Esophagus (tissue), 2 donors: ENCODE measurements at regions not wholly inside any gene's neighbourhood (a gene's known extent, or its start where the extent isn't known, plus 50 kb on each side); places are given as distances from the start of the nearest gene placed in this dataset.

Experiments
- H3K27ac ChIP-seq, 2 donors: one replicate each; pipeline ENCODE4 v1.5.1; 2013; ENCODE audit warnings: low read depth in 2 of 2, mild to moderate bottlenecking in 2 of 2, inconsistent platforms in 1 of 2, low read length in 1 of 2, moderate library complexity in 1 of 2
- H3K27me3 ChIP-seq, 2 donors: one replicate each; pipeline ENCODE4 v1.6.1; 2013; ENCODE audit warnings: low read length in 2 of 2, control low read depth in 1 of 2, mild to moderate bottlenecking in 1 of 2; ENCODE audit not compliant: insufficient read depth in 2 of 2, control insufficient read depth in 1 of 2
- H3K36me3 ChIP-seq, 2 donors: one replicate each; pipeline ENCODE4 v1.6.1; 2013; ENCODE audit warnings: low read length in 1 of 2; ENCODE audit not compliant: control insufficient read depth in 2 of 2, insufficient read depth in 2 of 2
- H3K4me1 ChIP-seq, 2 donors: one replicate each; pipeline ENCODE4 v1.6.1; 2013; ENCODE audit warnings: low read length in 1 of 2; ENCODE audit not compliant: control insufficient read depth in 2 of 2, insufficient read depth in 2 of 2
- H3K4me3 ChIP-seq, 2 donors: one replicate each; pipeline ENCODE4 v1.5.1; 2013; ENCODE audit warnings: low read length in 2 of 2, mild to moderate bottlenecking in 2 of 2, low read depth in 1 of 2, moderate library complexity in 1 of 2
- H3K9me3 ChIP-seq, 2 donors: one replicate each; pipeline ENCODE4 v1.6.1; 2013; ENCODE audit warnings: mild to moderate bottlenecking in 2 of 2, low read depth in 1 of 2, low read length in 1 of 2, moderate library complexity in 1 of 2; ENCODE audit not compliant: control insufficient read depth in 2 of 2, insufficient read depth in 1 of 2
- WGBS, 2 donors: extraction: QIAGEN DNeasy Blood & Tissue Kit; methylation state at CpG; one replicate each; pipeline ENCODE4 v1.1.7; 2013; 5-methylcytosine and 5-hydroxymethylcytosine counted together
- donor health status: healthy with polysubstance abuse.
- donor health status: Bipolar disorder and iron deficiency.

DNA sequence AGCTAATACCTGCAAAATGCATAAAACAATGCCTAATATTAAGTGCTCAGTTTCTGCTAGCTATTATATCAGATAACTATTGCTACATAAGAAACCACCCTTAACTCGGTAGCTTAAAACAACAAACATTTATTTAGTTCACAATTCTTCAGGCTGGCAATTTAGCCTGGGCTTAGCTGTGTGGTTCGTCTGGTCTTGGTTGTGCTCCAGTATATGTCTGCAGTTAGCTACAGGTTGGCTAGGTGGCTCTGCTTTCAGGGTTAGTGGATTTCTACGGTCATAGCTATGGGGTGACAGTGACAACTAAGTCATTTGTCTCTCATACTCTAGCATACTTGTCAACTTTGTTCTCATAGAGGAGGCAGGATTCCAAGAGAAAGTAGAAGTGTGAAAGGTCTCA, 61.8 kb upstream of the NRP1 start:
- no peak overlapping the region for H3K4me3 ChIP-seq
- no peaks in the 10 kb centered on the region for H3K9me3 ChIP-seq
- H3K27ac ChIP-seq = no peak overlapping the region
- H3K27me3 ChIP-seq = no peaks in the 10 kb centered on the region
- no peaks in the 10 kb centered on the region for H3K36me3 ChIP-seq
- H3K4me1 ChIP-seq = no peaks in the 10 kb centered on the region
- 84% methylated on average over 3 of the region's 3 CpGs for WGBS, 2 donors

DNA sequence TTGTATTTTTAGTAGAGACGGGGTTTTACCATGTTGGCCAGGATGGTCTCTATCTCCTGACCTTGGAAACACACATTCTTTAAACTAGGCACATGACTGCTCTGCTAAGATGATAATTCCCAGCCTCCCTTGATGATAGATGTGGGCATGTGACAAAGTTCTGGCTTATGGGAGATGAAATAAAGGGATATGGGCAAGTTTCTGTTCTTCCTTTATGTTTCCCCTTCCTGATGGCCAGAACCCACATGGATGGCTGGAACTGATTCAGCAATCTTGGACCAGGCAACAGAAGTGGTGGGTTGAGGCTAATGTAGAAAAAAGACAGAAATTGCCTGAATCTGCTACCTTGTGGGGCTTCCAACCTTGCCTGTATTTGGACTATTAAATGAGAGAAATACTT, 60.7 kb upstream of the NRP1 start:
- H3K9me3 ChIP-seq = no peaks in the 10 kb centered on the region
- no peak overlapping the region for H3K4me3 ChIP-seq
- H3K27me3 ChIP-seq = no peaks in the 10 kb centered on the region
- 85 to 90% methylated on average over 1 of the region's 1 CpG for WGBS, 2 donors
- H3K4me1 ChIP-seq = no peaks in the 10 kb centered on the region
- no peak overlapping the region for H3K27ac ChIP-seq
- no peaks in the 10 kb centered on the region for H3K36me3 ChIP-seq

DNA sequence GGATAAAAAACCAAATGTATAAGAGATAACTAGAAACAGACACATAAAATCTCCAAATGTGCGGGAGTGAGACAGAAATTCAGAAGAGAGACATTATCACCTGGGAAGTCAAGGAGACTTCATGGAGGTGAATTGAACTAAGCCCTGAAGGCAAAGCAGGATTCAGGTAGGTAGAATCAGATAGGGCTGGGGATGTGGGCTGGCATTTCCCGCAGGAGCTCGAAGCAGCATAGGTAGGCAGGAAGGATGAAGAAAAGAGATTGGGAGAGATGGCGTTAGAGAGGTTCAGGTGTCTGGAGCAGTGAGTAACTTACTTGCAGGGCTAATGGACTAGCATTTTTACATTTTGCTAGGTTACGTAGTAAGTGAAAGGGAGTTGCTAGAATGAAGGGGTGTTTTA, 58.2 kb upstream of the NRP1 start:
- Histone ChIP-seq H3K27me3 (no peaks in the 10 kb centered on the region), H3K36me3 (no peaks in the 10 kb centered on the region), H3K4me3 (no peak overlapping the region), H3K27ac (no peak overlapping the region), H3K4me1 (no peaks in the 10 kb centered on the region), H3K9me3 (no peaks in the 10 kb centered on the region)
- WGBS, 2 donors = 94% methylated on average over 5 of the region's 5 CpGs

DNA sequence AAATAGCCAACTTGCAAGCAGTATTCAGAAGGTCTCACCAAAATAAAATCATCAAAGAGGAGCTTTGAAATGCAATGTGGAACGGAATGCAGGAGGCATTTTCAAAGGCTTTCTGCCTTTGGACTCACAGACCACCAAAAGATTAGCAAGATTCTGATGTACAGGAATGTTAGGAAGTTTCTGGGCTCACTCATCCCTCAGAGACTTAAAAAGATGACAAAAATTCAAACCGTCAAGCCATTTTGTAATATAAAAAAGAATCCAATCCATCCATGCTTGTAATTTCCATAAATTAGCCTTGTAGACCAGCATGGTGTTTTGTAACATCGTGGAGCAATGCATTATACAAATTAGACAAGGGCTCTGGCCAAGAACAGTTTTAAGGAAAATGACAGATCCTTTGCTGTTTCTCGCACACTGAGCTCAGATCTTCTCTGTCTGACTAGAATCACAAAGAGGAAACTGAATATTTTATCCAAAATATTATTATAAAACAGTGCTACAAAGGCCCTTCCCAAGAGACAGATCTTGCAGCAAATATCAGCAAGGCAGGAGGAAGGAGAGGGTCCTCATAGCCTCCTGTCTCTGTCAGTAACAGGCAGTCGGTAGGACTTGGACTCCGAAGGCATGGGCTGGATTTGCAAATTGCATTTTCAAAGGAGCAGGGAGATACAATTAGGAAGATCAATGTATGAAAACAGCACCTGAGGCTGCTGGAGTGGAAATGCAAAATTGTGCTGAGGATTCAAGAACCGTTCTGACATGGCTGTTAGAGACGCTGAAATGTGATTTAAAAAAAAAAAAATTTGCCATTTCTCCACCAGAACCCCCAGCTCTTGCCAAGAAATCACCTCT, 57.4 kb upstream of the NRP1 start:
- Histone ChIP-seq H3K36me3 (no peaks in the 10 kb centered on the region), H3K4me1 (no peaks in the 10 kb centered on the region)
- 79 to 80% methylated on average over 8 of the region's 8 CpGs for WGBS, 2 donors

DNA sequence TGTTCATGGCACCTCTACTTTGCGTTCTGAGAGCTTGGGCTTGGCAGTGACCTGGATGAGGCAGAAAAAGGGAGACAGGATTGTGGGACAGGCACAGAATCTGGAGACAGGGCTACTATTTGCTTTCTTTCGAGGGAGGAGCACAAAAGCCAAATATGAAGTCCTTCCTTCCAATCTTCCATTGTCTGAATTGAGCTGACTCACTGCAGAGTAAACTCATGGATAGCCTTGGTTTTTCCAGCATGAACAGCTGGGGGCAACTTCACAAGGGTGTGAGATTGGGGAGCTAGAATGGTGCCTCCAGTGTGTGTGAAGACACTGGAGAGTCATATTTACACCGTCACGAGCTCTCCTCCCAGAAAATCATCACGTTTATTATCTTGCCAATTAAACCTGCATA, 55.6 kb upstream of the NRP1 start:
- Histone ChIP-seq H3K36me3 (no peaks in the 10 kb centered on the region), H3K4me3 (no peak overlapping the region), H3K9me3 (no peaks in the 10 kb centered on the region), H3K27ac (no peak overlapping the region), H3K4me1 (no peaks in the 10 kb centered on the region), H3K27me3 (no peaks in the 10 kb centered on the region)
- WGBS, 2 donors = 83 to 85% methylated on average over 5 of the region's 5 CpGs

More for the DNA sequence above, 57.4 kb upstream of the NRP1 start:
- no peak overlapping the region for H3K4me3 ChIP-seq
- H3K27me3 ChIP-seq = no peaks in the 10 kb centered on the region
- no peaks in the 10 kb centered on the region for H3K9me3 ChIP-seq
- no peak overlapping the region for H3K27ac ChIP-seq

DNA sequence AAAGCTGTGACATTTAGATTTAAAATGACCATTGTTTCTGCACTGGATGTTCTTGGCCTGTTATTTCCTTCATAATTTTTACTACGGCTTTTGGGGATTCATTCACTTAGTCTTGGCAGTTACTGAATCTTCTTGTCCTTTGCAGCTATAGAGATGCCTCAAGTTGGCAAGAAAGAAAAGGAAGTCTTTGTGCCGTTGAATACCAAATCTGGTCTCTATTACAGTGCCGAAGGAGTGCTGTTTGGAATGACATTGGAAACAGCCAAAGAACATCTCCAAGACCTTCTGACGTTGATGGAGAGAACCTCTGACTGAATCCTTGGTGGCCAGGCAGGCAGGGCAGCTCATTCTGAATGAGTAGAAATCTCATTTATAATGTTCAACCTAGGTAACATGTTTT, 54.3 kb upstream of the NRP1 start:
- H3K36me3 ChIP-seq = no peaks in the 10 kb centered on the region
- H3K27ac ChIP-seq = no peak overlapping the region
- H3K4me1 ChIP-seq = no peaks in the 10 kb centered on the region
- no peaks in the 10 kb centered on the region for H3K9me3 ChIP-seq
- WGBS, 2 donors = 86 to 93% methylated on average over 4 of the region's 4 CpGs
- H3K27me3 ChIP-seq = no peaks in the 10 kb centered on the region
- no peak overlapping the region for H3K4me3 ChIP-seq

DNA sequence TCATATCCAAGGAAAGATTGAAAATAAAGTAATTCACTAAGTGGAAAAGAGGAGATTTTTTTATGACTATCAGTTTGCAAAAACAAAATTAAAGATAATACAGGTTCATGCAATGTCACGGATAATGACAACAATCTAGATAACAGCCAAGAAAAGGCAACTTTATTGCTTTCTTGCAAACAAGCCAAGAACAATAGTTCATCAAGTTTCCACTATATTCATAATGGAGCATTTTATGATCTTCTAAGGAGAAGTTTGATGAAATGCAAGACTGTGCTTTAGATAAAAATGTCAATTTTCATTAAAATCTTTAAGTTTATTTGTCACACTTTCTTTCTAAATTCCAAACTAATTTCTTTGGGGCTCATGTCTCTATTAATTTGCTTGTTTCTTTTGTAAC, 53.9 kb upstream of the NRP1 start:
- WGBS, 2 donors = 91 to 97% methylated on average over 1 of the region's 1 CpG
- no peaks in the 10 kb centered on the region for H3K36me3 ChIP-seq

DNA sequence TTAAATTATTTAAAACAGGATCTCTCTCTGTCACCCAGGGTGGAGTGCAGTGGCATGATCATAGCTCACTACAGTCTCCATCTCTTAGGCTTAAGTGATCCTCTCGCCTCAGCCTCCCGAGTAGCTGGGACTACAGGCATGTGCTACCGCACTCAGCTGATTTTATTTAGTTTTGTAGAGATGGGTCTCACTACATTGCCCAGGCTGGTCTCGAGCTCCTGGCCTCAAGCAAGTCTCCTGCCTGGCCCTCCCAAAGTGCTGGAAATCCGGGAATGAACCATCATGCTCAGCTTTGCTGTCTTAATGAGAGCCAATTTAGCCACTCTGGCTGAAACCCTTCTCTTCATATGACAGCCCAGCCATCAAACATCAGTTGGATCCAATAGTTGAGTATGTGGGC, 53.3 kb upstream of the NRP1 start:
- no peaks in the 10 kb centered on the region for H3K36me3 ChIP-seq
- 93 to 94% methylated on average over 5 of the region's 5 CpGs for WGBS, 2 donors
- H3K27me3 ChIP-seq = no peaks in the 10 kb centered on the region
- no peaks in the 10 kb centered on the region for H3K4me1 ChIP-seq
- no peak overlapping the region for H3K4me3 ChIP-seq
- H3K9me3 ChIP-seq = no peaks in the 10 kb centered on the region
- no peak overlapping the region for H3K27ac ChIP-seq

More for the DNA sequence above, 53.9 kb upstream of the NRP1 start:
- Histone ChIP-seq H3K27me3 (no peaks in the 10 kb centered on the region), H3K4me3 (no peak overlapping the region), H3K4me1 (no peaks in the 10 kb centered on the region), H3K27ac (no peak overlapping the region), H3K9me3 (no peaks in the 10 kb centered on the region)

DNA sequence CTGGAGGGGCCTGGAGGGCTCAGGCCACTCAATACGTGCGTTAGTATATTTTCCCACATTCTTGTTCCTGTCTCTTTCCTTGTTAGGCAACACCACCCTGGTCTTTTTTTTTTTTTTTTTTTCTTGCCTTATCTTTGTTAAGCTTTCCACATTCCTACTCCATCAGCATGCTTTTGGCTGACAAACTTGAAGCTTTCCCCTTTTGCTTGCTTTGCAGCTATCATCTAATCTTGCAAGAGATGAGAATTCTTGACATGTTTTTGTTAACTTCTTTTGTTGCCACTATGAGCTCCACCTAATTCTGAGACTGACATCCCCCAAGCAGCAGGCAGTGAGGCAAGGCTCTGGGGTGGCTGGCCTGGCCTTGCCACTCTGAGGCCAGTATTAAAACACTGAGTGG, 52.5 kb upstream of the NRP1 start:
- no peaks in the 10 kb centered on the region for H3K36me3 ChIP-seq
- no peaks in the 10 kb centered on the region for H3K9me3 ChIP-seq
- H3K4me3 ChIP-seq = no peak overlapping the region
- no peaks in the 10 kb centered on the region for H3K27me3 ChIP-seq
- no peak overlapping the region for H3K27ac ChIP-seq
- WGBS, 2 donors = 79 to 84% methylated on average over 2 of the region's 2 CpGs
- H3K4me1 ChIP-seq = no peaks in the 10 kb centered on the region

DNA sequence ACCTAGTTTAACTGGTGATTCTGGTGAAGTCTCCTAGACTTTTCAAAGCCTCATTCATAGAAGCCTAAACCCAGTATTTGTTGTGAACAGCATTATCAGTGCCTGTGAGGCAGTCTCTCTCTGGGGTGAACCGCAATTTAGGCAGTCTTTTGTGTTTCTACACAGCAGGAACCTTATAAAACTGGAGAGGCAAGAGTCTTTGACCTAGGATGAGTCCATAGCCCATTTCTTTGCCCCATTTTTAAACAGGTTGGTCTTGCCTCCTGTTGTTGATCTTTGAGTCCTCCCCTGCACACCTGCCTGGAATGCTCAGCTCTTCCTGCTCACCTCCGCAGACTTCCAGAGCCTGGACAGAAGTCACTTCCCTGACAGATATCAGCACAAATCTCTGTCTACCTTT, 51.2 kb upstream of the NRP1 start:
- H3K4me1 ChIP-seq = no peaks in the 10 kb centered on the region
- no peak overlapping the region for H3K4me3 ChIP-seq
- H3K36me3 ChIP-seq = no peaks in the 10 kb centered on the region
- no peaks in the 10 kb centered on the region for H3K27me3 ChIP-seq
- H3K27ac ChIP-seq = no peak overlapping the region
- no peaks in the 10 kb centered on the region for H3K9me3 ChIP-seq
- WGBS, 2 donors = 92 to 94% methylated on average over 2 of the region's 2 CpGs
